Kidney epithelial cell (primary cell): ENCODE measurements at regions not wholly inside any gene's neighbourhood (a gene's known extent, or its start where the extent isn't known, plus 50 kb on each side); places are given as distances from the start of the nearest gene placed in this dataset.

Experiments used
- DNase-seq: peaks from one replicate; pipeline ENCODE4 v3.0.0-alpha.2; 2010; ENCODE audit warnings: low read depth
- H3K27me3 ChIP-seq: 2 replicates; pipeline ENCODE4 v1.6.0; 2011; ENCODE audit warnings: low read length; ENCODE audit not compliant: control insufficient read depth, insufficient read depth
- H3K36me3 ChIP-seq: 2 replicates; pipeline ENCODE4 v1.5.1; 2011; ENCODE audit warnings: low read length; ENCODE audit not compliant: control insufficient read depth, insufficient read depth
- H3K4me3 ChIP-seq: 2 replicates; pipeline ENCODE4 v1.5.1; 2011; ENCODE audit warnings: low read depth, mild to moderate bottlenecking, control low read depth, low read length
- TF ChIP-seq, protein P1 (sequence below): IDR thresholded peaks from 2 replicates; pipeline ENCODE4 v1.5.1; 2011; ENCODE audit warnings: mild to moderate bottlenecking, moderate library complexity, low read length, control low read depth, inconsistent platforms; ENCODE audit not compliant: insufficient read depth, poor library complexity, severe bottlenecking

DNA sequence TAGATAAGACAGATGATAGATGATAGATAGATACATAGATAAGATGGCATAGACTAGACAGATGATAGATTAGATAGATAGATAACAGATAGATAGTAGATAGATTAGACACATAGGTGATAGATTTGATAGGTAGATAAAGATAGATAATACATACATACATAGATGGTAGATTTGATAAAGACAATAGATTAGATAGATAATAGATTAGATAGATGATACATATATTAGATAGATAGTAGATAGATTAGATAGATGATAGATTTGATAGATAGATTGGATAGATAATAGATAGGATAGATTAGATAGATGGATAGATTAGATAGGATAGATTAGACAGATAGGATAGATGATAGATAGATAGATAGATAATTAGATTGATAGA lies 327.6 kb downstream of the BRD1 start:
- no peaks in the 10 kb centered on the region for H3K27me3 ChIP-seq
- no peak for DNase-seq
- no peak overlapping the region for H3K4me3 ChIP-seq
- TF ChIP-seq, protein P1, sequence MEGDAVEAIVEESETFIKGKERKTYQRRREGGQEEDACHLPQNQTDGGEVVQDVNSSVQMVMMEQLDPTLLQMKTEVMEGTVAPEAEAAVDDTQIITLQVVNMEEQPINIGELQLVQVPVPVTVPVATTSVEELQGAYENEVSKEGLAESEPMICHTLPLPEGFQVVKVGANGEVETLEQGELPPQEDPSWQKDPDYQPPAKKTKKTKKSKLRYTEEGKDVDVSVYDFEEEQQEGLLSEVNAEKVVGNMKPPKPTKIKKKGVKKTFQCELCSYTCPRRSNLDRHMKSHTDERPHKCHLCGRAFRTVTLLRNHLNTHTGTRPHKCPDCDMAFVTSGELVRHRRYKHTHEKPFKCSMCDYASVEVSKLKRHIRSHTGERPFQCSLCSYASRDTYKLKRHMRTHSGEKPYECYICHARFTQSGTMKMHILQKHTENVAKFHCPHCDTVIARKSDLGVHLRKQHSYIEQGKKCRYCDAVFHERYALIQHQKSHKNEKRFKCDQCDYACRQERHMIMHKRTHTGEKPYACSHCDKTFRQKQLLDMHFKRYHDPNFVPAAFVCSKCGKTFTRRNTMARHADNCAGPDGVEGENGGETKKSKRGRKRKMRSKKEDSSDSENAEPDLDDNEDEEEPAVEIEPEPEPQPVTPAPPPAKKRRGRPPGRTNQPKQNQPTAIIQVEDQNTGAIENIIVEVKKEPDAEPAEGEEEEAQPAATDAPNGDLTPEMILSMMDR: no peak
- H3K36me3 ChIP-seq: no peaks in the 10 kb centered on the region

DNA sequence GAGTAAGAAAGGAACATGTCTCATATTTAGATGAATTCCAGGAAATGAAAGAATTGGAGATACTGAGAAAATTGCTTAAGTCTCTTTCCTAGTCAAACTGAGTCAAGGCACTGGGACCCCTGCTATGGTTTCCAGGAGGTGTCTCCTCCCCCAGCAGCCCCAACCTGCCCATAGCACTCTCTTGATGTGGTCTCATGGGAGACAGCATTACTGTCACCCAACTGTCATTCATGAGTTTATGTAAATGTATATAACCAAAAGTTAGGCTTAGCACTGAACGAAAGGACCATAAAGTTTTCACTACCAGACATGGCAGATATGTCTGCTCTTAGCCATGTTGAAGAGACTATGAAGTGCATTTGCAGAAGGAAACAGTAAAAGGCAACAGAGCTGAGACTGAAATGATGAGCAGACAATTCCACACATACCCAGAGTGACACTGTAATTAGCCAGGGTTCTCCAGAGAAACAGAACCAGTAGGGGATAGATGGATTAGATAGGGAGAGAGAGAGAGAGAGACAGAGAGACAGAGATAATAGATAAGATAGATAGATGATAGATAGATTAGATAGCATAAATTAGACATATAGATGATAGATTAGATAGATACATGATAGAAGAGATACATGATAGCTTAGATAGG lies 328.1 kb downstream of the BRD1 start:
- no peaks in the 10 kb centered on the region for H3K27me3 ChIP-seq
- H3K4me3 ChIP-seq: no peak overlapping the region
- TF ChIP-seq, protein P1: no peak
- DNase-seq: no peak
- no peaks in the 10 kb centered on the region for H3K36me3 ChIP-seq

DNA sequence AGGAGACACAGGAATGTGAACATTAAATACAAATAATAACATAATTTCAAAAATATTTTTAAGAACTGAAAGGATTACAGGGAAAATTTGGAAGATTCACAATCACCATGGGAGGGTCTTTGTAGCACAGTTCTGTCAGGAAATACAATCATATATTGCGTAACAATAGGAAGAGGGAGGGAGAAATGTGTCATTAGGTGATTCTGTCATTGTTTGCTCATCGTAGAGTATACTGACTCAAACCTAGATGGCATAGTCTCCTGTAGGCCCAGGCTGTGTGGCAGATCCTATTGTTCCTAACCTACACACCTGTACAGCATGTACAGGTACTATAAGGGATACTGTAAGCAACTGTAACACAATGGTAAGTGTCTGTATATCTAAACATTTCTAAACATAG lies 330.4 kb downstream of the BRD1 start:
- no peaks in the 10 kb centered on the region for H3K36me3 ChIP-seq
- TF ChIP-seq, protein P1: no peak
- H3K27me3 ChIP-seq: no peaks in the 10 kb centered on the region
- no peak for DNase-seq
- H3K4me3 ChIP-seq: no peak overlapping the region

DNA sequence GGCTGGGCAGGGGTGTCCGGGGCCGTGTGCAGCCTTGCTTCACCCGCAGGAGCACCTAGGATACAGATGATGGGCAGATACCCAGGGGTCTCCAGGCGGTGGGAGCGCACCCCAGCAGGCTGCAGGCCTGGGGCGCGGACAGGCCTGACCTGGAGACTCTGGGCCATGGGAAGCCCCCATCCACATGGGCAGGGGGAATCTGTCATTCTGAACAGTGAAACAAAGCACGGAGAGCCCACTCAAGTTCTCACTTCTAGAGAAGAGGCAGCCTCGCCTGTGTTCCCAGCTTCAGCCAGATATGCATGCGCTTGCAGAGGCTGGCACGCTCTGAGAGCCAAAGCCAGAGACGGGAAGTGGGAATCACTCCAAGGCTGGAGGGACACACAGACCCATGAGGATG lies 333.1 kb downstream of the BRD1 start:
- DNase-seq: no peak
- H3K4me3 ChIP-seq: no peak overlapping the region
- H3K27me3 ChIP-seq: no peaks in the 10 kb centered on the region
- TF ChIP-seq, protein P1: no peak
- no peaks in the 10 kb centered on the region for H3K36me3 ChIP-seq

DNA sequence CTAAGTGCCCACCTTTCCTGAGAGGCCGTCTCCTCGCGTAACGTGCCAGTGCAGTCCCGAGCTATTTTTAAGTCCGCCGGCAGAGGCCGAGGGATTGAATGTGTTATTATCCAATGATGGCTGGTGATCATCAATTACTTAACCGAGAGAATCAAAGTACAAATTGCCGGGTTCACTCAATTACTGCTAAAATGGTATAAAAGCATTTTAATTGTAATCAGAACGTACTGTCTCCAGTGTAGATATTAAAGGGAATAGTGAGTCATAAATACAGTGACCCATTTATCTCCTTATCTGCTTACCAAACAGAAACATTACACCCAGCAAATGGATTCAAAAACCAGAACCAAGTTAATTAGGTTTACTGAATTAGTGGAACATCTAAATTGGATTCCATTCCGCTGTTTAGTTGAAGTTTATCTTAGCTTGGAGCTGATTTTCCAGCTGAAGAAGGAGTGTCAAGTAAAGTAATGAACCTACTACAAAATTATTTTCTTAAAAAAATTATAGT lies 334.9 kb downstream of the BRD1 start:
- no peak for DNase-seq
- TF ChIP-seq, protein P1: no peak
- Histone ChIP-seq H3K4me3 (no peak overlapping the region), H3K27me3 (no peaks in the 10 kb centered on the region), H3K36me3 (no peaks in the 10 kb centered on the region)

DNA sequence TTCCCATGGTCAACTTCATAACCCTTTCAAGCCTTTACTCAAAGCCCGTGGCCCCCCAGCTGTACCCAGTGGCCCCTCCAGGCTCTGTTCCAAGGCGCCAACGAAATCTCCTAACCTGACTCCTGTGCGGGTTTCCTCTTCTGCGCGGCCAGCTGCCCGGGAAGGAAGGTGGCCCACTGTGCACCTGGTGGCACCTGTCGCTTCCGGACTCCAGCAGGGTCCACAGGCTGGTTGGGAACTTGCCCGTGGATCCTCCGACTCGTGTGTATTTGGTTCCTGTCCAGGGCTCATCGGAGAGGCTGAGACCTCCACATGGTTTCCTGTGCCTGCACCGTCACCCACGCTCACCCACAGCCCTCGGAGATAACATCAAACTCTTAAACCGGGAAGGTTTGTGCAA lies 335.4 kb downstream of the BRD1 start:
- Histone ChIP-seq H3K4me3 (no peak overlapping the region), H3K27me3 (no peaks in the 10 kb centered on the region), H3K36me3 (no peaks in the 10 kb centered on the region)
- DNase-seq: no peak
- TF ChIP-seq, protein P1: no peak
